H1 (cell line): ENCODE measurements at regions not wholly inside any gene's neighbourhood (a gene's known extent, or its start where the extent isn't known, plus 50 kb on each side); places are given as distances from the start of the nearest gene placed in this dataset.

Experiments
- CREB1 ChIP-seq: IDR thresholded peaks from 2 replicates; pipeline ENCODE4 v1.6.1; 2012; ENCODE audit warnings: inconsistent platforms
- EZH2 ChIP-seq: fragments of 200-600 bp; sonication (generic); IDR thresholded peaks from 2 replicates; pipeline ENCODE4 v1.7.1; 2012; ENCODE audit warnings: low read depth, mild to moderate bottlenecking, moderate library complexity, low read length, inconsistent platforms; ENCODE audit not compliant: severe bottlenecking
- JUN ChIP-seq: IDR thresholded peaks from 2 replicates; pipeline ENCODE4 v1.6.1; 2011; ENCODE audit warnings: low read depth, mild to moderate bottlenecking, improper control_type of control experiment, low read length
- MAFK ChIP-seq: IDR thresholded peaks from 2 replicates; pipeline ENCODE4 v1.6.1; 2012; ENCODE audit warnings: low read depth, mild to moderate bottlenecking, improper control_type of control experiment, low read length
- RAD21 ChIP-seq, 2 experiments: IDR thresholded peaks in 1 of 2; conservative IDR thresholded peaks in 1 of 2; 2 replicates each; pipeline ENCODE4 v1.6.1; 2011; ENCODE audit warnings: low read depth in 2 of 2, low read length in 2 of 2, improper control_type of control experiment in 1 of 2, inconsistent platforms in 1 of 2, mild to moderate bottlenecking in 1 of 2, moderate library complexity in 1 of 2
- RBBP5 ChIP-seq: IDR thresholded peaks from 2 replicates; pipeline ENCODE4 v1.7.1; 2012; ENCODE audit warnings: low read depth, mild to moderate bottlenecking, inconsistent platforms, low read length, moderate library complexity, borderline replicate concordance
- TAF1 ChIP-seq: IDR thresholded peaks from 2 replicates; pipeline ENCODE4 v1.6.1; 2011; ENCODE audit warnings: mild to moderate bottlenecking, low read depth, low read length
- TCF12 ChIP-seq: IDR thresholded peaks from 2 replicates; pipeline ENCODE4 v1.6.1; 2011; ENCODE audit warnings: low read depth, mild to moderate bottlenecking, low read length
- TF ChIP-seq, protein P1 (sequence below), 3 experiments: IDR thresholded peaks; 1 replicate in 2 of 3; 2 replicates in 1 of 3; pipeline versions ENCODE4 v1.5.1 to v1.6.1; 2011; ENCODE audit warnings: low read length in 3 of 3, mild to moderate bottlenecking in 3 of 3, inconsistent platforms in 2 of 3, low read depth in 1 of 3, moderate library complexity in 1 of 3; ENCODE audit not compliant: insufficient read depth in 1 of 3; ENCODE audit errors: control extremely low read depth in 1 of 3
- TF ChIP-seq, protein P2 (sequence below): IDR thresholded peaks from 2 replicates; pipeline ENCODE4 v1.6.1; 2012; ENCODE audit warnings: inconsistent platforms
- TF ChIP-seq, protein P3 (sequence below): IDR thresholded peaks from 2 replicates; pipeline ENCODE4 v1.6.1; 2011; ENCODE audit warnings: low read length, improper control_type of control experiment
- TF ChIP-seq, protein P4 (sequence below): IDR thresholded peaks from 2 replicates; pipeline ENCODE4 v1.6.1; 2012; ENCODE audit warnings: low read length, inconsistent platforms

DNA sequence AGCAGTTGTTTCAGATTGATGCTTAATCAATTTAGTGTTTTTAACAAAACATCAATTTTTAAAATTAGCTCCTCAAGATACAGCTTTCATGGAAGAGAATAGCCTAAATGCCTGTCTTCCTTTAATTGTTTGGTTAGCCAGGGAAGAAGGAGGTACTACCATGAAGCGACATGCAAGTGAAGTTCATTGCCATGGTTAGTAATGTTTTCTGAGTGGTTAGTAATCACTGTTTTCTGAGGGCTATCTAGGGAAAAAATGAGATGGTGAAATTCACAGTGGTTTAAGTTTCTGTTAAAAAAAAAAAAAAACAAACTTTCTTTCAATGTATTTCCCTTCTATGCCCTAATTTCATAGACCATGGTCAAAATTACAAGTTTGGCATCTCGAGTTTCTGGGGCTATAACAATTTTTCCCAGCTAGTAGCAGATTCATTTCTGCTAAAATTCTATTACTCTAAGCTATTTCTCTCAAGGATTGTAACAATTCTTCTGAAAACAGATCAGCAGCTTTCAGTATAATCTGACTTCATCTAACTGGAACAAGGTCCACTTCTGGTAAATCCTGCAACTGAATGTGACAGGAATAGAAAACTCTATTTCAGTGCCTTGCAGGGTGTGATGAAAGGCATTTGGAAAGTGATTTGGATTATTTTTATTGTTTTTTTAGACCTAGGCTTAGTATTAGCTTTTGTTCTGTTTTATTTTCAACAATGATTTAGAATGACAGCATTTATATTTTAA is 157.0 kb downstream of the PCDH18 start:
- TF ChIP-seq RBBP5 (no peak), TAF1 (no peak), EZH2 (no peak), JUN (no peak), MAFK (no peak), CREB1 (no peak), RAD21 (IDR thresholded peaks at IDR 0.05 in 1 of 2, conservative IDR thresholded peaks at IDR 0.05 in 1 of 2; ENCODE audit: low read depth in 2 of 2, low read length in 2 of 2) (no peak), TCF12 (no peak)
- TF ChIP-seq, protein P1, sequence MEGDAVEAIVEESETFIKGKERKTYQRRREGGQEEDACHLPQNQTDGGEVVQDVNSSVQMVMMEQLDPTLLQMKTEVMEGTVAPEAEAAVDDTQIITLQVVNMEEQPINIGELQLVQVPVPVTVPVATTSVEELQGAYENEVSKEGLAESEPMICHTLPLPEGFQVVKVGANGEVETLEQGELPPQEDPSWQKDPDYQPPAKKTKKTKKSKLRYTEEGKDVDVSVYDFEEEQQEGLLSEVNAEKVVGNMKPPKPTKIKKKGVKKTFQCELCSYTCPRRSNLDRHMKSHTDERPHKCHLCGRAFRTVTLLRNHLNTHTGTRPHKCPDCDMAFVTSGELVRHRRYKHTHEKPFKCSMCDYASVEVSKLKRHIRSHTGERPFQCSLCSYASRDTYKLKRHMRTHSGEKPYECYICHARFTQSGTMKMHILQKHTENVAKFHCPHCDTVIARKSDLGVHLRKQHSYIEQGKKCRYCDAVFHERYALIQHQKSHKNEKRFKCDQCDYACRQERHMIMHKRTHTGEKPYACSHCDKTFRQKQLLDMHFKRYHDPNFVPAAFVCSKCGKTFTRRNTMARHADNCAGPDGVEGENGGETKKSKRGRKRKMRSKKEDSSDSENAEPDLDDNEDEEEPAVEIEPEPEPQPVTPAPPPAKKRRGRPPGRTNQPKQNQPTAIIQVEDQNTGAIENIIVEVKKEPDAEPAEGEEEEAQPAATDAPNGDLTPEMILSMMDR (IDR thresholded peaks at IDR 0.05; ENCODE audit: control extremely low read depth in 1 of 3, insufficient read depth in 1 of 3, low read depth in 1 of 3, low read length in 3 of 3), result no peak
- TF ChIP-seq, protein P2, sequence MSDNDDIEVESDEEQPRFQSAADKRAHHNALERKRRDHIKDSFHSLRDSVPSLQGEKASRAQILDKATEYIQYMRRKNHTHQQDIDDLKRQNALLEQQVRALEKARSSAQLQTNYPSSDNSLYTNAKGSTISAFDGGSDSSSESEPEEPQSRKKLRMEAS, result no peak
- TF ChIP-seq, protein P3, sequence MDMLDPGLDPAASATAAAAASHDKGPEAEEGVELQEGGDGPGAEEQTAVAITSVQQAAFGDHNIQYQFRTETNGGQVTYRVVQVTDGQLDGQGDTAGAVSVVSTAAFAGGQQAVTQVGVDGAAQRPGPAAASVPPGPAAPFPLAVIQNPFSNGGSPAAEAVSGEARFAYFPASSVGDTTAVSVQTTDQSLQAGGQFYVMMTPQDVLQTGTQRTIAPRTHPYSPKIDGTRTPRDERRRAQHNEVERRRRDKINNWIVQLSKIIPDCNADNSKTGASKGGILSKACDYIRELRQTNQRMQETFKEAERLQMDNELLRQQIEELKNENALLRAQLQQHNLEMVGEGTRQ, result no peak
- TF ChIP-seq, protein P4, sequence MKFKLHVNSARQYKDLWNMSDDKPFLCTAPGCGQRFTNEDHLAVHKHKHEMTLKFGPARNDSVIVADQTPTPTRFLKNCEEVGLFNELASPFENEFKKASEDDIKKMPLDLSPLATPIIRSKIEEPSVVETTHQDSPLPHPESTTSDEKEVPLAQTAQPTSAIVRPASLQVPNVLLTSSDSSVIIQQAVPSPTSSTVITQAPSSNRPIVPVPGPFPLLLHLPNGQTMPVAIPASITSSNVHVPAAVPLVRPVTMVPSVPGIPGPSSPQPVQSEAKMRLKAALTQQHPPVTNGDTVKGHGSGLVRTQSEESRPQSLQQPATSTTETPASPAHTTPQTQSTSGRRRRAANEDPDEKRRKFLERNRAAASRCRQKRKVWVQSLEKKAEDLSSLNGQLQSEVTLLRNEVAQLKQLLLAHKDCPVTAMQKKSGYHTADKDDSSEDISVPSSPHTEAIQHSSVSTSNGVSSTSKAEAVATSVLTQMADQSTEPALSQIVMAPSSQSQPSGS, result no peak
